Natural killer cell (primary cell): ENCODE measurements at regions not wholly inside any gene's neighbourhood (a gene's known extent, or its start where the extent isn't known, plus 50 kb on each side); places are given as distances from the start of the nearest gene placed in this dataset.

Experiments
- ATAC-seq, 3 donors: fragments of 150-1000 bp in 2 of 3; fragments of 200-7000 bp in 1 of 3; cut with Tn5 transposase; 1 replicate in 1 of 3; 2 replicates in 2 of 3; pipeline ENCODE4 v1.10.0; 2021; ENCODE audit warnings: mild to moderate bottlenecking in 2 of 3, moderate library complexity in 2 of 3
- DNase-seq, 2 donors: peaks; one replicate each; pipeline versions ENCODE4 v3.0.0 to v3.0.0-alpha.2; 2013 to 2021; ENCODE audit warnings: mixed read lengths in 1 of 2
- H3K27ac ChIP-seq: one replicate; pipeline ENCODE4 v1.5.1; 2013; ENCODE audit warnings: mild to moderate bottlenecking, low read length
- H3K27me3 ChIP-seq: one replicate; pipeline ENCODE4 v1.6.1; 2013; ENCODE audit warnings: low read length; ENCODE audit not compliant: control insufficient read depth, insufficient read depth
- H3K36me3 ChIP-seq: one replicate; pipeline ENCODE4 v1.6.1; 2013; ENCODE audit warnings: low read length; ENCODE audit not compliant: control insufficient read depth, insufficient read depth
- H3K4me1 ChIP-seq: one replicate; pipeline ENCODE4 v1.6.1; 2013; ENCODE audit warnings: low read length; ENCODE audit not compliant: control insufficient read depth, insufficient read depth
- H3K4me3 ChIP-seq: one replicate; pipeline ENCODE4 v1.5.1; 2013; ENCODE audit warnings: low read length
- H3K9me3 ChIP-seq: one replicate; pipeline ENCODE4 v1.6.1; 2013; ENCODE audit warnings: low read length; ENCODE audit not compliant: control insufficient read depth, insufficient read depth
- H3K27ac Mint-ChIP-seq, 2 donors: one replicate each; pipeline ENCODE4 v1.8.0; 2022; ENCODE audit warnings: mild to moderate bottlenecking in 2 of 2, mixed read lengths in 2 of 2, moderate library complexity in 1 of 2
- H3K27me3 Mint-ChIP-seq, 2 donors: one replicate each; pipeline ENCODE4 v1.8.0; 2022; ENCODE audit warnings: low read depth in 2 of 2, mixed read lengths in 2 of 2
- H3K36me3 Mint-ChIP-seq: one replicate; pipeline ENCODE4 v1.8.0; 2022; ENCODE audit warnings: mixed read lengths
- H3K4me1 Mint-ChIP-seq, 2 donors: one replicate each; pipeline ENCODE4 v1.8.0; 2022; ENCODE audit warnings: mixed read lengths in 2 of 2
- H3K4me3 Mint-ChIP-seq: one replicate; pipeline ENCODE4 v1.8.0; 2022; ENCODE audit warnings: mild to moderate bottlenecking, moderate library complexity, mixed read lengths
- H3K9me3 Mint-ChIP-seq, 2 donors: one replicate each; pipeline ENCODE4 v1.8.0; 2022; ENCODE audit warnings: mixed read lengths in 2 of 2
- WGBS: methylation state at CpG from one replicate; pipeline ENCODE4 v1.1.7; 2013; ENCODE audit warnings: missing lambda C conversion rate; ENCODE audit not compliant: insufficient coverage; 5-methylcytosine and 5-hydroxymethylcytosine counted together
- intact Hi-C: fragments of 100-400 bp; cut with micrococcal nuclease; formaldehyde crosslinking; loops from one replicate; pipeline ENCODE4 v1.14.2; 2022
- TF ChIP-seq, protein P1 (sequence below): fragments of 200-600 bp; IDR thresholded peaks from one replicate; pipeline ENCODE4 v1.8.0; 2022; ENCODE audit warnings: antibody characterized with exemption

DNA sequence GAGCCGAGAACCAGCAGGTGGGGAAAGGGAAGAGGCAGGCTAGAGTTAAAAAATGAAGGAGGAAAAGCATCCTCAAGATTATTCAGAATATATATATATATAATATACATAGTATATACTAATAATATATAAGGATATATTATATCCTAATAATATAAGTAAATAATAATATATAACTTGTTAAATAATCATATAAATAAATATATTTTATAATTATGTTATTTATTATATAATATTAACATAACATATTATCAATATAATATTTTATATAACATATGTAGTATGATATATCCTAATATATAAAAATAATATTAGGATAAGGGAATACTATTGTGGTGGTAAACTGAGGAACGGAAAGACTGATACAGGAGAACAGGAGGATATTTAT is 171.8 kb downstream of the TRIM27 start:
- no peak overlapping the region for H3K4me3 ChIP-seq
- peaks cover 10% of the 10 kb centered on the region for H3K9me3 ChIP-seq
- peaks cover 26% of the 10 kb centered on the region for H3K36me3 Mint-ChIP-seq
- DNase-seq (no peak), ATAC-seq (no peak)
- no peaks in the 10 kb centered on the region for H3K4me1 Mint-ChIP-seq
- H3K27ac ChIP-seq, result no peak overlapping the region
- WGBS, result 75% methylated on average over 1 of the region's 2 CpGs
- peaks cover 16 to 34% of the 10 kb centered on the region in 2 donors for H3K27me3 Mint-ChIP-seq
- H3K9me3 Mint-ChIP-seq, result peaks cover 4 to 7% of the 10 kb centered on the region in 2 donors
- H3K4me1 ChIP-seq, result no peaks in the 10 kb centered on the region
- H3K27ac Mint-ChIP-seq, result no peak overlapping the region
- no peaks in the 10 kb centered on the region for H3K36me3 ChIP-seq
- intact Hi-C loops, result no loop called here
- peaks cover 8% of the 10 kb centered on the region for H3K27me3 ChIP-seq
- H3K4me3 Mint-ChIP-seq, result no peak overlapping the region
- TF ChIP-seq, protein P1, sequence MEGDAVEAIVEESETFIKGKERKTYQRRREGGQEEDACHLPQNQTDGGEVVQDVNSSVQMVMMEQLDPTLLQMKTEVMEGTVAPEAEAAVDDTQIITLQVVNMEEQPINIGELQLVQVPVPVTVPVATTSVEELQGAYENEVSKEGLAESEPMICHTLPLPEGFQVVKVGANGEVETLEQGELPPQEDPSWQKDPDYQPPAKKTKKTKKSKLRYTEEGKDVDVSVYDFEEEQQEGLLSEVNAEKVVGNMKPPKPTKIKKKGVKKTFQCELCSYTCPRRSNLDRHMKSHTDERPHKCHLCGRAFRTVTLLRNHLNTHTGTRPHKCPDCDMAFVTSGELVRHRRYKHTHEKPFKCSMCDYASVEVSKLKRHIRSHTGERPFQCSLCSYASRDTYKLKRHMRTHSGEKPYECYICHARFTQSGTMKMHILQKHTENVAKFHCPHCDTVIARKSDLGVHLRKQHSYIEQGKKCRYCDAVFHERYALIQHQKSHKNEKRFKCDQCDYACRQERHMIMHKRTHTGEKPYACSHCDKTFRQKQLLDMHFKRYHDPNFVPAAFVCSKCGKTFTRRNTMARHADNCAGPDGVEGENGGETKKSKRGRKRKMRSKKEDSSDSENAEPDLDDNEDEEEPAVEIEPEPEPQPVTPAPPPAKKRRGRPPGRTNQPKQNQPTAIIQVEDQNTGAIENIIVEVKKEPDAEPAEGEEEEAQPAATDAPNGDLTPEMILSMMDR, result no peak

DNA sequence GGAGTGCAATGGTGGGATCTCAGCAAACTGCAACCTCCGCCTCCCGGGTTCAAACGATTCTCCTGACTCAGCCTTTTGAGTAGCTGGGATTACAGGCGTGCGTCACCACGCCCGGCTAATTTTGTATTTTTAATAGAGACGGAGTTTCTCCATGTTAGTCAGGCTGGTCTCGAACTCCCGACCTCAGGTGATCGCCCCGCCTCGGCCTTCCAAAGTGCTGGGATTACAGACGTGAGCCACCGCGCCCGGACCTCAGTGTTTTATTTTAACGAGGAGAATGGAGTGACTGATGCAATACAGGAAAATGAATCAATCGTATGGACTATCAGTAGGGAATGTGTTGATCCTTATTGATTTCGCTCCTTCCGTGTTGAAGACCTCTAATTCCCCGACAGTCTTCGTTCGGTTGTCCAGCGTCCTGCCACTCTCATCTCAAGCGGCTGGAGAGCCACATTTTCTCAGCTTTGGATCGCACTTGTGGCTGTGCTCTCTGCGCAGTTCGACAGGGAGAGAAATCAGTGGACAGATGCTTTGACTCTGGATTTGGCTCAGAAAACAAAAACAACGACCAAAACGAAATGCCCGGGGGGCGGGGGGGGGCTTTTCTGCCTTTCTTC is 166.2 kb downstream of the TRIM27 start:
- peaks cover 7% of the 10 kb centered on the region for H3K27me3 ChIP-seq
- peaks cover 3% of the 10 kb centered on the region in 2 donors for H3K9me3 Mint-ChIP-seq
- H3K4me1 ChIP-seq, result no peaks in the 10 kb centered on the region
- no peaks in the 10 kb centered on the region for H3K36me3 ChIP-seq
- no peaks in the 10 kb centered on the region for H3K4me1 Mint-ChIP-seq
- intact Hi-C loops, result no loop called here
- no peaks in the 10 kb centered on the region for H3K9me3 ChIP-seq
- H3K4me3 Mint-ChIP-seq, result no peak overlapping the region
- no peak overlapping the region for H3K27ac Mint-ChIP-seq
- TF ChIP-seq, protein P1, result no peak
- peaks cover 12 to 23% of the 10 kb centered on the region in 2 donors for H3K27me3 Mint-ChIP-seq
- H3K27ac ChIP-seq, result no peak overlapping the region
- no peak overlapping the region for H3K4me3 ChIP-seq
- DNase-seq, result no peak
- WGBS, result 72% methylated on average over 33 of the region's 33 CpGs
- no peak for ATAC-seq
- H3K36me3 Mint-ChIP-seq, result no peaks in the 10 kb centered on the region

DNA sequence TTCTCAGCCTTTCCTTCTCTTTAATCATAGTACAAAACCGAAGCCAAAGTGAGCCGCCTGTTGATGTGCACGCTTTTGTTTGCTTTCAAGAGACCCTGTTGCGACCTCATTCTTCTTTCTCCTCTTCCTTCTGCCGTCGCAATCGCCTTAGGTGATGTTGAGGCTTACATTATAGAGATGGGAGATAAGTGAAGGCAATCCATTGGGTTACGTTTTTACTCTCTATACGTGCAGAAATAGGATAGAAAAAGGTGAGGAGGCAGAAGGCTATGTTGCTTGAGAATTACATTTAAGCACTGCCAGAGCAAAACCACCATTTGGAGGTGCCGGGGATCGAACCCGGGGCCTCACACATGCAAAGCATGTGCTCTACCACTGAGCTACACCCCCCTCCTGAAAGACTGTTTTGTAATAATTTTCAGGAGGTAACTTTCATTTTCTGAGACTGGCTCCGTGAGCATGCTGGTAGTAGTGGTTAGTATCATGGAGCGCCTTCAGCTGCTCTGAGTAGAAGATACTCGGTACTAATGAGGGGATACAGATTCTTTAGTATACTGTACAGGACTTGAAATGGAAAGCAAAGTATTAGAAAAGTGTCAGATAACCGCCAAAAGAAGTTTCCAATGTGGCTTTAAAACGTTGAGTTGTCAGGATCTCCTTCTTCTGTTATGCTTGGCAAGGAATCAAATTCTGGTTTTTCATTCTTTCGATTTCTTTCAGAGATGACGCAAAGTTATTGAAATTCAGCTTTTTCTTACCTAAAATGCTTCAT is 165.6 kb downstream of the TRIM27 start:
- TF ChIP-seq, protein P1, result no peak
- Mint-ChIP-seq H3K4me3 (no peak overlapping the region), H3K36me3 (no peaks in the 10 kb centered on the region), H3K27me3 (peaks cover 17 to 30% of the 10 kb centered on the region in 2 donors), H3K9me3 (peaks cover 3% of the 10 kb centered on the region in 2 donors), H3K4me1 (no peaks in the 10 kb centered on the region), H3K27ac (no peak overlapping the region)
- H3K9me3 ChIP-seq, result no peaks in the 10 kb centered on the region
- WGBS, result 51% methylated on average over 15 of the region's 19 CpGs
- no peak overlapping the region for H3K27ac ChIP-seq
- H3K36me3 ChIP-seq, result no peaks in the 10 kb centered on the region
- DNase-seq (no peak), ATAC-seq (no peak)
- H3K4me3 ChIP-seq, result no peak overlapping the region
- H3K27me3 ChIP-seq, result peaks cover 7% of the 10 kb centered on the region
- no peaks in the 10 kb centered on the region for H3K4me1 ChIP-seq
- intact Hi-C loops, result no loop called here
